SK-N-SH (cell line): ENCODE measurements at regions not wholly inside any gene's neighbourhood (a gene's known extent, or its start where the extent isn't known, plus 50 kb on each side); places are given as distances from the start of the nearest gene placed in this dataset.

ENCODE experiments used
- CTCF ChIA-PET: fragments of 300-600, 350-600 bp; formaldehyde crosslinking; extraction: SDS; loops from one replicate; lab custom pipeline; 2021; lab: Yijun Ruan, JAX
- POLR2A ChIA-PET: fragments of 350-600 bp; sonication (Branson Sonifier 250); formaldehyde crosslinking; extraction: SDS; loops from one replicate; lab custom pipeline; 2020; ENCODE audit warnings: antibody characterized with exemption, inconsistent platforms; lab: Yijun Ruan, JAX
- DNase-seq: peaks from one replicate; pipeline ENCODE4 v3.0.0; 2012
- H2AFZ ChIP-seq: fragments of 200-600 bp; sonication (generic); 2 replicates; pipeline ENCODE4 v1.8.1; 2016; ENCODE audit warnings: antibody characterized with exemption, mild to moderate bottlenecking, low read depth
- H3F3A ChIP-seq: fragments of 200-600 bp; sonication (generic); replicated peaks from 2 replicates; pipeline ENCODE3; 2016; ENCODE audit warnings: antibody characterized with exemption, mild to moderate bottlenecking; ENCODE audit not compliant: insufficient read depth
- H3K27ac ChIP-seq, 2 experiments: fragments of 200-500 bp in 1 of 2; fragments of 200-600 bp in 1 of 2; sonication (Bioruptor generic) in 1 of 2; sonication (generic), shearing (Covaris generic) in 1 of 2; 2 replicates each; pipeline versions ENCODE4 v1.5.1 to v1.6.1; 2014 to 2016; ENCODE audit warnings: low read depth in 2 of 2, inconsistent platforms in 1 of 2, low read length in 1 of 2, mild to moderate bottlenecking in 1 of 2, mixed read lengths in 1 of 2
- H3K27me3 ChIP-seq: fragments of 200-600 bp; sonication (generic), shearing (Covaris generic); 2 replicates; pipeline ENCODE4 v1.6.1; 2016; ENCODE audit warnings: mixed run types; ENCODE audit not compliant: insufficient read depth
- H3K36me3 ChIP-seq, 2 experiments: fragments of 200-500 bp in 1 of 2; fragments of 200-600 bp in 1 of 2; sonication (Bioruptor generic) in 1 of 2; sonication (generic) in 1 of 2; replicated peaks in 1 of 2; 2 replicates each; pipeline versions ENCODE3 to v1.5.1; 2014 to 2016; ENCODE audit warnings: low read length in 1 of 2, mild to moderate bottlenecking in 1 of 2; ENCODE audit not compliant: insufficient read depth in 2 of 2, control insufficient read depth in 1 of 2
- H3K4me1 ChIP-seq, 2 experiments: fragments of 200-500 bp in 1 of 2; fragments of 200-600 bp in 1 of 2; sonication (Bioruptor generic) in 1 of 2; sonication (generic), shearing (Covaris generic) in 1 of 2; 2 replicates each; pipeline versions ENCODE4 v1.5.1 to v1.6.1; 2014 to 2016; ENCODE audit warnings: low read depth in 1 of 2, low read length in 1 of 2, mixed run types in 1 of 2; ENCODE audit not compliant: insufficient read depth in 2 of 2, control insufficient read depth in 1 of 2
- H3K4me2 ChIP-seq: fragments of 200-600 bp; sonication (generic), shearing (Covaris generic); 2 replicates; pipeline ENCODE4 v1.6.1; 2017; ENCODE audit warnings: mixed run types
- H3K4me3 ChIP-seq, 2 experiments: fragments of 200-500 bp in 1 of 2; fragments of 200-600 bp in 1 of 2; sonication (Bioruptor generic) in 1 of 2; sonication (generic), shearing (Covaris generic) in 1 of 2; 2 replicates each; pipeline versions ENCODE4 v1.5.1 to v1.8.1; 2014 to 2016; ENCODE audit warnings: low read depth in 2 of 2, inconsistent platforms in 1 of 2, low read length in 1 of 2, mild to moderate bottlenecking in 1 of 2, mixed read lengths in 1 of 2, moderate library complexity in 1 of 2
- H3K79me2 ChIP-seq: fragments of 200-600 bp; sonication (generic); 2 replicates; pipeline ENCODE4 v1.8.1; 2017; ENCODE audit warnings: mild to moderate bottlenecking; ENCODE audit not compliant: insufficient read depth
- H3K9ac ChIP-seq: fragments of 200-600 bp; sonication (generic); 2 replicates; pipeline ENCODE4 v1.6.1; 2017; ENCODE audit warnings: mixed run types
- H3K9me2 ChIP-seq: fragments of 200-600 bp; sonication (generic); 2 replicates; pipeline ENCODE4 v1.6.1; 2017; ENCODE audit warnings: mixed run types
- H3K9me3 ChIP-seq: fragments of 200-600 bp; sonication (generic); 2 replicates; pipeline ENCODE4 v1.6.1; 2017; ENCODE audit warnings: mixed run types, mild to moderate bottlenecking, moderate library complexity
- H4K20me1 ChIP-seq: fragments of 200-600 bp; sonication (generic); 2 replicates; pipeline ENCODE4 v1.6.1; 2017; ENCODE audit warnings: mild to moderate bottlenecking, mixed run types; ENCODE audit not compliant: insufficient read depth
- FOSL2 ChIP-seq: IDR thresholded peaks from 2 replicates; pipeline ENCODE4 v1.4.0; 2012; ENCODE audit warnings: low read depth, mild to moderate bottlenecking, moderate library complexity, borderline replicate concordance
- FOXJ3 ChIP-seq: sonication (generic); formaldehyde crosslinking; IDR thresholded peaks from 2 replicates; pipeline ENCODE4 v1.5.1; 2020; ENCODE audit warnings: mild to moderate bottlenecking, missing genetic modification reagents
- FOXM1 ChIP-seq: IDR thresholded peaks from 2 replicates; pipeline ENCODE4 v1.4.0; 2012; ENCODE audit warnings: low read depth, mild to moderate bottlenecking
- GABPA ChIP-seq: IDR thresholded peaks from 2 replicates; pipeline ENCODE4 v1.4.0; 2012; ENCODE audit warnings: low read depth, mild to moderate bottlenecking
- GATA2 ChIP-seq: sonication (generic); formaldehyde crosslinking; IDR thresholded peaks from 2 replicates; pipeline ENCODE4 v1.5.0; 2020; ENCODE audit warnings: mild to moderate bottlenecking, missing genetic modification reagents
- JUND ChIP-seq: IDR thresholded peaks from 2 replicates; pipeline ENCODE4 v1.4.0; 2012
- MEF2A ChIP-seq: IDR thresholded peaks from 2 replicates; pipeline ENCODE4 v1.4.0; 2012; ENCODE audit warnings: low read depth, borderline replicate concordance
- NFIC ChIP-seq: IDR thresholded peaks from 2 replicates; pipeline ENCODE4 v1.4.0; 2012; ENCODE audit warnings: borderline replicate concordance
- POLR2AphosphoS5 ChIP-seq: IDR thresholded peaks from 2 replicates; pipeline ENCODE4 v1.6.1; 2012; ENCODE audit warnings: low read depth, low read length
- RAD21 ChIP-seq: IDR thresholded peaks from 2 replicates; pipeline ENCODE4 v1.6.1; 2012; ENCODE audit warnings: mild to moderate bottlenecking, low read length
- RCOR1 ChIP-seq: fragments of 150-350 bp; IDR thresholded peaks from 2 replicates; pipeline ENCODE4 v1.6.1; 2017; ENCODE audit warnings: antibody characterized with exemption, low read length
- RFX5 ChIP-seq: IDR thresholded peaks from 2 replicates; pipeline ENCODE4 v1.6.1; 2012; ENCODE audit warnings: mild to moderate bottlenecking, improper control_type of control experiment, low read length
- TAF1 ChIP-seq: IDR thresholded peaks from 2 replicates; pipeline ENCODE4 v1.6.1; 2012; ENCODE audit warnings: low read depth, mild to moderate bottlenecking, low read length, moderate library complexity, borderline replicate concordance
- TEAD4 ChIP-seq: IDR thresholded peaks from 2 replicates; pipeline ENCODE4 v1.4.0; 2012; ENCODE audit warnings: mild to moderate bottlenecking, borderline replicate concordance; ENCODE audit not compliant: insufficient read depth
- WGBS: methylation state at CpG from one replicate; pipeline ENCODE4 v1.1.6; 2017; ENCODE audit warnings: low lambda C conversion rate; 5-methylcytosine and 5-hydroxymethylcytosine counted together
- TF ChIP-seq, protein P1 (sequence below): IDR thresholded peaks from 2 replicates; pipeline ENCODE4 v1.4.0; 2012; ENCODE audit warnings: low read depth
- TF ChIP-seq, protein P2 (sequence below): fragments of 150-350 bp; IDR thresholded peaks from 2 replicates; pipeline ENCODE4 v1.6.1; 2017; ENCODE audit warnings: antibody characterized with exemption, low read length, low read depth, borderline replicate concordance
- TF ChIP-seq, protein P3 (sequence below): IDR thresholded peaks from 2 replicates; pipeline ENCODE4; 2012
- TF ChIP-seq, protein P4 (sequence below): IDR thresholded peaks from 2 replicates; pipeline ENCODE4 v1.4.0; 2012; ENCODE audit warnings: low read depth, borderline replicate concordance
- TF ChIP-seq, protein P5 (sequence below): IDR thresholded peaks from 2 replicates; pipeline ENCODE4 v1.4.0; 2012; ENCODE audit warnings: low read depth, borderline replicate concordance
- TF ChIP-seq, protein P6 (sequence below): fragments of 200-600 bp; sonication (generic); IDR thresholded peaks from 2 replicates; pipeline ENCODE4 v1.6.1; 2017; ENCODE audit warnings: antibody characterized with exemption, mild to moderate bottlenecking, moderate library complexity

DNA sequence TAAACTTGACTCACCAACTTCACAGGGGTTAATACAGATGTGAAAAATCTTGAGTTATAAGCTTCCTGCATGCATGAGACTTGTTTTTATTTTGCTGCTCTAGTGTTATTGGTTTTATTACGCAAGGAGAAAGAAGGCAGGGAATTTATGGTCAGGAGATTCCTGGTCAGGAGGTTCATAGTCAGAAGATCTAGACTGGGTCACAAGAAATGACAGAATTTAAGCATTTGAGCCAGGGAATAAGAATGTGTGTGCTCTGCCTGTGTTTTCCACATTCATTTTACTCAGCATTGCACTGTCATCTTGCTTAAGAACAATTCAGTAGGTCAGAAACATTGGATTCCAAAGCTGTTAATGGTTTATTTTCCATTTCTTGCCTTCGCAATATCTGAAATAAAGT lies 2522.1 kb downstream of the ARAP2 start:
- DNase-seq, result no peak
- no peaks in the 10 kb centered on the region for H3K79me2 ChIP-seq
- 62% methylated on average over 2 of the region's 2 CpGs for WGBS
- no peaks in the 10 kb centered on the region for H3K27me3 ChIP-seq
- no peak overlapping the region for H3K4me3 ChIP-seq
- no peaks in the 10 kb centered on the region for H3F3A ChIP-seq
- H3K27ac ChIP-seq, result no peak overlapping the region
- CTCF ChIA-PET, result interaction anchor here (0.6 to 1.5 kb wide), 5 partner anchors 13 to 216 kb away, joined by 3 to 5 read pairs (median 3); no protein-coding TSS in a partner anchor
- no peaks in the 10 kb centered on the region for H3K9me3 ChIP-seq
- H3K9me2 ChIP-seq, result no peaks in the 10 kb centered on the region
- no peak overlapping the region for H3K9ac ChIP-seq
- H3K4me1 ChIP-seq, result no peaks in the 10 kb centered on the region; a peak in 1 of 4 replicates
- no peaks in the 10 kb centered on the region for H4K20me1 ChIP-seq
- POLR2A ChIA-PET, result no interaction called here
- TF ChIP-seq RFX5 (no peak), TAF1 (no peak)
- TF ChIP-seq, protein P1, sequence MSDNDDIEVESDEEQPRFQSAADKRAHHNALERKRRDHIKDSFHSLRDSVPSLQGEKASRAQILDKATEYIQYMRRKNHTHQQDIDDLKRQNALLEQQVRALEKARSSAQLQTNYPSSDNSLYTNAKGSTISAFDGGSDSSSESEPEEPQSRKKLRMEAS, result no peak
- H3K36me3 ChIP-seq, result no peaks in the 10 kb centered on the region
- H3K4me2 ChIP-seq, result no peak overlapping the region
- H2AFZ ChIP-seq, result 0 out of 2 replicates have a peak overlapping the region, but pooled peaks have one; percentile 20

DNA sequence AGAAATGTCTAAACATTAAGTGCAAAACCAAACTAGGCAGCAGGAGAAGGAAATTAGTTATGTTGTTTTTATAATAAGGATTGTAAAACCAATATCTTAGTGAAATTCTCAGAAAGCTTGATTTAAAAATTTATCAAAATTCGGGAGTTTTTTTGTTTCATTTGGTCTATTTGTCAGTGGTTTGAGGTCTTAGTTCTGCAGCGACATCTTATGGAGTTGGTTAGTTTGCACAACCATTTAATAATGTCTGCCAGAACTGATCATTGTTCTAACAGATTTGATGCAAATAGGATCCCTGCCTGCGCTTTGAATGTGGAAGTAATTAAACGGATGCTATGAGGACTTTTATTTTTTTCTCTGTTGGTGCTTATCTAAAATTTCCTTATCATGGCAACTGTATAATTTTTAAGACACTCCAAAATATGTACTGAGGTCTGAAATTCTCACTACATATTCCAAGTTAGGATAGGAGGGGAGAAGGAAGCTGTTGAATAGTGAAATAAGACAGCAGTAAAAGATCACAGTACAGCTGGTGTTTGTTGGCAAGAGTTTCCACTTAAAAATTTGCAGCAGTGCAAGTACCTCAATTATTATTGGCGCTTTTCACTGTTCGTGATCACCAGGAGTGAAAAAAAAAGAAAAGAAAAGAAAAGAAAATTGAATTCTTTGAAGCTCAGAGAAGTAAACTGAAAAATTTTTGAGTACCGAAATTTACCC lies 2521.4 kb downstream of the ARAP2 start:
- Histone ChIP-seq H3K79me2 (no peaks in the 10 kb centered on the region), H4K20me1 (no peaks in the 10 kb centered on the region), H3K27me3 (no peaks in the 10 kb centered on the region), H3F3A (no peaks in the 10 kb centered on the region), H3K27ac (no peak overlapping the region), H3K4me2 (no peak overlapping the region), H3K36me3 (no peaks in the 10 kb centered on the region), H3K9me2 (no peaks in the 10 kb centered on the region), H3K9me3 (no peaks in the 10 kb centered on the region), H3K4me3 (no peak overlapping the region), H2AFZ (0 out of 2 replicates have a peak overlapping the region, but pooled peaks have one; percentile 20), H3K9ac (no peak overlapping the region), H3K4me1 (no peaks in the 10 kb centered on the region; a peak in 1 of 4 replicates)
- CTCF ChIA-PET, result interaction anchor here (0.8 to 1.5 kb wide), 5 partner anchors 12 to 215 kb away, joined by 3 to 5 read pairs (median 3); no protein-coding TSS in a partner anchor
- WGBS, result 48% methylated on average over 7 of the region's 7 CpGs
- no peak for TF ChIP-seq POLR2AphosphoS5
- TF ChIP-seq FOXJ3 (CRISPR knock-in tag), result no peak
- TF ChIP-seq, protein P2, sequence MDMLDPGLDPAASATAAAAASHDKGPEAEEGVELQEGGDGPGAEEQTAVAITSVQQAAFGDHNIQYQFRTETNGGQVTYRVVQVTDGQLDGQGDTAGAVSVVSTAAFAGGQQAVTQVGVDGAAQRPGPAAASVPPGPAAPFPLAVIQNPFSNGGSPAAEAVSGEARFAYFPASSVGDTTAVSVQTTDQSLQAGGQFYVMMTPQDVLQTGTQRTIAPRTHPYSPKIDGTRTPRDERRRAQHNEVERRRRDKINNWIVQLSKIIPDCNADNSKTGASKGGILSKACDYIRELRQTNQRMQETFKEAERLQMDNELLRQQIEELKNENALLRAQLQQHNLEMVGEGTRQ, result no peak
- TF ChIP-seq MEF2A, result no peak
- TF ChIP-seq RFX5, result no peak
- no peak for TF ChIP-seq JUND
- TF ChIP-seq, protein P3, sequence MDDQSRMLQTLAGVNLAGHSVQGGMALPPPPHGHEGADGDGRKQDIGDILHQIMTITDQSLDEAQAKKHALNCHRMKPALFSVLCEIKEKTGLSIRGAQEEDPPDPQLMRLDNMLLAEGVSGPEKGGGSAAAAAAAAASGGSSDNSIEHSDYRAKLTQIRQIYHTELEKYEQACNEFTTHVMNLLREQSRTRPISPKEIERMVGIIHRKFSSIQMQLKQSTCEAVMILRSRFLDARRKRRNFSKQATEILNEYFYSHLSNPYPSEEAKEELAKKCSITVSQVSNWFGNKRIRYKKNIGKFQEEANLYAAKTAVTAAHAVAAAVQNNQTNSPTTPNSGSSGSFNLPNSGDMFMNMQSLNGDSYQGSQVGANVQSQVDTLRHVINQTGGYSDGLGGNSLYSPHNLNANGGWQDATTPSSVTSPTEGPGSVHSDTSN, result no peak
- peak; percentile 61 for TF ChIP-seq RAD21
- TF ChIP-seq, protein P4, sequence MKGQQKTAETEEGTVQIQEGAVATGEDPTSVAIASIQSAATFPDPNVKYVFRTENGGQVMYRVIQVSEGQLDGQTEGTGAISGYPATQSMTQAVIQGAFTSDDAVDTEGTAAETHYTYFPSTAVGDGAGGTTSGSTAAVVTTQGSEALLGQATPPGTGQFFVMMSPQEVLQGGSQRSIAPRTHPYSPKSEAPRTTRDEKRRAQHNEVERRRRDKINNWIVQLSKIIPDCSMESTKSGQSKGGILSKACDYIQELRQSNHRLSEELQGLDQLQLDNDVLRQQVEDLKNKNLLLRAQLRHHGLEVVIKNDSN, result no peak
- TF ChIP-seq GATA2, result no peak
- TF ChIP-seq, protein P5, sequence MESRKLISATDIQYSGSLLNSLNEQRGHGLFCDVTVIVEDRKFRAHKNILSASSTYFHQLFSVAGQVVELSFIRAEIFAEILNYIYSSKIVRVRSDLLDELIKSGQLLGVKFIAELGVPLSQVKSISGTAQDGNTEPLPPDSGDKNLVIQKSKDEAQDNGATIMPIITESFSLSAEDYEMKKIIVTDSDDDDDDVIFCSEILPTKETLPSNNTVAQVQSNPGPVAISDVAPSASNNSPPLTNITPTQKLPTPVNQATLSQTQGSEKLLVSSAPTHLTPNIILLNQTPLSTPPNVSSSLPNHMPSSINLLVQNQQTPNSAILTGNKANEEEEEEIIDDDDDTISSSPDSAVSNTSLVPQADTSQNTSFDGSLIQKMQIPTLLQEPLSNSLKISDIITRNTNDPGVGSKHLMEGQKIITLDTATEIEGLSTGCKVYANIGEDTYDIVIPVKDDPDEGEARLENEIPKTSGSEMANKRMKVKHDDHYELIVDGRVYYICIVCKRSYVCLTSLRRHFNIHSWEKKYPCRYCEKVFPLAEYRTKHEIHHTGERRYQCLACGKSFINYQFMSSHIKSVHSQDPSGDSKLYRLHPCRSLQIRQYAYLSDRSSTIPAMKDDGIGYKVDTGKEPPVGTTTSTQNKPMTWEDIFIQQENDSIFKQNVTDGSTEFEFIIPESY, result no peak
- TF ChIP-seq, protein P6, sequence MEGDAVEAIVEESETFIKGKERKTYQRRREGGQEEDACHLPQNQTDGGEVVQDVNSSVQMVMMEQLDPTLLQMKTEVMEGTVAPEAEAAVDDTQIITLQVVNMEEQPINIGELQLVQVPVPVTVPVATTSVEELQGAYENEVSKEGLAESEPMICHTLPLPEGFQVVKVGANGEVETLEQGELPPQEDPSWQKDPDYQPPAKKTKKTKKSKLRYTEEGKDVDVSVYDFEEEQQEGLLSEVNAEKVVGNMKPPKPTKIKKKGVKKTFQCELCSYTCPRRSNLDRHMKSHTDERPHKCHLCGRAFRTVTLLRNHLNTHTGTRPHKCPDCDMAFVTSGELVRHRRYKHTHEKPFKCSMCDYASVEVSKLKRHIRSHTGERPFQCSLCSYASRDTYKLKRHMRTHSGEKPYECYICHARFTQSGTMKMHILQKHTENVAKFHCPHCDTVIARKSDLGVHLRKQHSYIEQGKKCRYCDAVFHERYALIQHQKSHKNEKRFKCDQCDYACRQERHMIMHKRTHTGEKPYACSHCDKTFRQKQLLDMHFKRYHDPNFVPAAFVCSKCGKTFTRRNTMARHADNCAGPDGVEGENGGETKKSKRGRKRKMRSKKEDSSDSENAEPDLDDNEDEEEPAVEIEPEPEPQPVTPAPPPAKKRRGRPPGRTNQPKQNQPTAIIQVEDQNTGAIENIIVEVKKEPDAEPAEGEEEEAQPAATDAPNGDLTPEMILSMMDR, result peak; percentile 48
- TF ChIP-seq FOXM1, result no peak
- no peak for TF ChIP-seq FOSL2
- no peak for TF ChIP-seq RCOR1
- no peak for TF ChIP-seq NFIC
- TF ChIP-seq TEAD4, result no peak
- TF ChIP-seq GABPA, result no peak
- DNase-seq, result peak; percentile 5
- POLR2A ChIA-PET, result no interaction called here
